CD14-positive monocyte (primary cell): ENCODE measurements at regions not wholly inside any gene's neighbourhood (a gene's known extent, or its start where the extent isn't known, plus 50 kb on each side); places are given as distances from the start of the nearest gene placed in this dataset.

Experiments used
- DNase-seq, 3 donors: peaks; one replicate each; pipeline ENCODE4 v3.0.0-alpha.2; 2011 to 2022
- H2AFZ ChIP-seq: 2 replicates; pipeline ENCODE4 v1.6.0; 2012; ENCODE audit warnings: mild to moderate bottlenecking, low read depth, low read length, inconsistent platforms; ENCODE audit not compliant: insufficient read depth, poor library complexity, severe bottlenecking
- H3K27ac ChIP-seq, 2 donors: 1 replicate in 1 of 2; 2 replicates in 1 of 2; pipeline ENCODE4 v1.5.1; 2012 to 2013; ENCODE audit warnings: low read length in 2 of 2, control low read depth in 1 of 2, inconsistent platforms in 1 of 2, low read depth in 1 of 2, mild to moderate bottlenecking in 1 of 2
- H3K27me3 ChIP-seq, 2 donors: one replicate each; pipeline versions ENCODE4 v1.6.0 to v1.6.1; 2011 to 2013; ENCODE audit warnings: low read length in 2 of 2; ENCODE audit not compliant: control insufficient read depth in 2 of 2, insufficient read depth in 2 of 2
- H3K36me3 ChIP-seq, 2 donors: replicated peaks in 1 of 2; 1 replicate in 1 of 2; 2 replicates in 1 of 2; pipeline versions ENCODE4 v1.5.1 to v1.6.1; 2012 to 2013; ENCODE audit warnings: low read length in 2 of 2, control low read depth in 1 of 2, inconsistent platforms in 1 of 2, mild to moderate bottlenecking in 1 of 2; ENCODE audit not compliant: insufficient read depth in 2 of 2, control insufficient read depth in 1 of 2
- H3K4me1 ChIP-seq, 2 donors: 1 replicate in 1 of 2; 2 replicates in 1 of 2; pipeline versions ENCODE4 v1.5.1 to v1.6.1; 2012 to 2013; ENCODE audit warnings: low read length in 2 of 2, control low read depth in 1 of 2, inconsistent platforms in 1 of 2, mild to moderate bottlenecking in 1 of 2, moderate library complexity in 1 of 2; ENCODE audit not compliant: insufficient read depth in 2 of 2, control insufficient read depth in 1 of 2
- H3K4me2 ChIP-seq: replicated peaks from 2 replicates; pipeline ENCODE3; 2012; ENCODE audit warnings: low read length, moderate library complexity, mild to moderate bottlenecking; ENCODE audit not compliant: poor library complexity, severe bottlenecking; ENCODE audit errors: extremely low read depth
- H3K4me3 ChIP-seq, 3 experiments: fragments of 200-600 bp in 1 of 3; sonication (generic) in 1 of 3; replicated peaks in 1 of 3; 1 replicate in 2 of 3; 2 replicates in 1 of 3; pipeline ENCODE4 v1.5.1; 2011 to 2013; ENCODE audit warnings: low read length in 3 of 3, mild to moderate bottlenecking in 3 of 3, control low read depth in 2 of 3, low read depth in 2 of 3, inconsistent platforms in 1 of 3, moderate library complexity in 1 of 3
- H3K79me2 ChIP-seq: 2 replicates; pipeline ENCODE4 v1.6.0; 2012; ENCODE audit warnings: mild to moderate bottlenecking, control low read depth, inconsistent platforms, low read length, moderate library complexity; ENCODE audit not compliant: insufficient read depth
- H3K9ac ChIP-seq: 2 replicates; pipeline ENCODE4 v1.6.0; 2017; ENCODE audit warnings: low read length, mild to moderate bottlenecking; ENCODE audit not compliant: insufficient read depth, poor library complexity, severe bottlenecking
- H3K9me3 ChIP-seq, 2 donors: replicated peaks in 1 of 2; 1 replicate in 1 of 2; 2 replicates in 1 of 2; pipeline versions ENCODE4 v1.5.1 to v1.6.1; 2012 to 2013; ENCODE audit warnings: low read length in 2 of 2, control low read depth in 1 of 2; ENCODE audit not compliant: control insufficient read depth in 1 of 2, insufficient read depth in 1 of 2
- H4K20me1 ChIP-seq: 2 replicates; pipeline ENCODE4 v1.6.0; 2012; ENCODE audit warnings: mild to moderate bottlenecking, low read length, control low read depth, moderate library complexity; ENCODE audit not compliant: insufficient read depth
- H3K27ac Mint-ChIP-seq, 7 donors: one replicate each; pipeline ENCODE4 v1.8.0; 2020; ENCODE audit warnings: mild to moderate bottlenecking in 7 of 7, mixed read lengths in 7 of 7, moderate library complexity in 6 of 7, inconsistent platforms in 2 of 7
- H3K27me3 Mint-ChIP-seq, 3 donors: one replicate each; pipeline ENCODE4 v1.8.0; 2021 to 2022; ENCODE audit warnings: low read depth in 3 of 3, mild to moderate bottlenecking in 3 of 3, mixed read lengths in 3 of 3, moderate library complexity in 3 of 3, inconsistent platforms in 1 of 3
- H3K36me3 Mint-ChIP-seq, 2 donors: one replicate each; pipeline ENCODE4 v1.8.0; 2020; ENCODE audit warnings: mixed read lengths in 2 of 2, inconsistent platforms in 1 of 2, mild to moderate bottlenecking in 1 of 2
- H3K4me1 Mint-ChIP-seq: one replicate; pipeline ENCODE4 v1.8.0; 2020; ENCODE audit warnings: mild to moderate bottlenecking, mixed read lengths
- H3K4me3 Mint-ChIP-seq, 2 donors: one replicate each; pipeline ENCODE4 v1.8.0; 2020; ENCODE audit warnings: mild to moderate bottlenecking in 2 of 2, mixed read lengths in 2 of 2, moderate library complexity in 1 of 2
- H3K9me3 Mint-ChIP-seq, 7 donors: one replicate each; pipeline ENCODE4 v1.8.0; 2020 to 2022; ENCODE audit warnings: mixed read lengths in 7 of 7, mild to moderate bottlenecking in 6 of 7, moderate library complexity in 6 of 7, inconsistent platforms in 2 of 7
- CTCF ChIP-seq: fragments of 200-600 bp; IDR thresholded peaks from one replicate; pipeline ENCODE4 v1.8.0; 2022; ENCODE audit warnings: antibody characterized with exemption, mild to moderate bottlenecking
- WGBS: methylation state at CpG from one replicate; pipeline ENCODE4 v1.1.5; 2013; ENCODE audit warnings: missing lambda C conversion rate; ENCODE audit not compliant: insufficient coverage; 5-methylcytosine and 5-hydroxymethylcytosine counted together
- intact Hi-C, 2 donors: fragments of 100-400 bp; cut with micrococcal nuclease; formaldehyde crosslinking; loops; one replicate each; pipeline versions ENCODE4 v1.15.0 to v1.15.1; 2023

GRCh38 chr10:10510179-10510578 is 507.5 kb upstream of the CELF2 start:
- Mint-ChIP-seq H3K9me3 (peaks cover 0 to 10% (median 0%) of the 10 kb centered on the region in 7 donors), H3K27me3 (peaks cover 1 to 7% (median 5%) of the 10 kb centered on the region in 3 donors)

GRCh38 chr10:10513067-10513466 is 504.6 kb upstream of the CELF2 start:
- Mint-ChIP-seq H3K36me3 (no peaks in the 10 kb centered on the region), H3K27ac (no peak overlapping the region), H3K4me1 (no peaks in the 10 kb centered on the region), H3K27me3 (peaks cover 1 to 7% (median 3%) of the 10 kb centered on the region in 3 donors), H3K4me3 (no peak overlapping the region), H3K9me3 (peaks cover 0 to 5% (median 0%) of the 10 kb centered on the region in 7 donors)
- WGBS: no CpG with 5 or more reads among the region's 1 CpG
- no peak overlapping the region for H3K9ac ChIP-seq
- H3K9me3 ChIP-seq: no peaks in the 10 kb centered on the region
- H3K4me1 ChIP-seq: no peaks in the 10 kb centered on the region
- no peaks in the 10 kb centered on the region for H3K36me3 ChIP-seq
- H4K20me1 ChIP-seq: no peaks in the 10 kb centered on the region
- H3K4me3 ChIP-seq: no peak overlapping the region
- H3K27ac ChIP-seq: no peak overlapping the region
- H2AFZ ChIP-seq: no peak overlapping the region
- intact Hi-C loops: no loop called here
- no peak overlapping the region for H3K4me2 ChIP-seq
- no peaks in the 10 kb centered on the region for H3K27me3 ChIP-seq
- no peaks in the 10 kb centered on the region for H3K79me2 ChIP-seq
- TF ChIP-seq CTCF: no peak
- DNase-seq: no peak

More at GRCh38 chr10:10510179-10510578, 507.5 kb upstream of the CELF2 start:
- no peak overlapping the region for H3K4me3 Mint-ChIP-seq
- Histone ChIP-seq H3K27me3 (peaks cover 0 to 3% of the 10 kb centered on the region in 2 donors), H3K27ac (no peak overlapping the region), H3K9me3 (no peaks in the 10 kb centered on the region), H3K4me3 (no peak overlapping the region), H3K4me2 (no peak overlapping the region), H3K36me3 (no peaks in the 10 kb centered on the region), H2AFZ (no peak overlapping the region), H3K4me1 (no peaks in the 10 kb centered on the region), H3K79me2 (no peaks in the 10 kb centered on the region), H4K20me1 (no peaks in the 10 kb centered on the region), H3K9ac (no peak overlapping the region)
- no peaks in the 10 kb centered on the region for H3K36me3 Mint-ChIP-seq
- TF ChIP-seq CTCF: no peak
- H3K4me1 Mint-ChIP-seq: peaks cover 2% of the 10 kb centered on the region
- intact Hi-C loops: no loop called here
- DNase-seq: no peak
- WGBS: no CpG with 5 or more reads among the region's 3 CpGs
- H3K27ac Mint-ChIP-seq: no peak overlapping the region
